ENCODE measurements at regions not wholly inside any gene's neighbourhood (a gene's known extent, or its start where the extent isn't known, plus 50 kb on each side); places are given as distances from the start of the nearest gene placed in this dataset.

- intact Hi-C loops (cut with micrococcal nuclease; ENCODE audit: unreplicated experiment): no loop called here
- no peak for DNase-seq
- Histone ChIP-seq H3K36me3 (ENCODE audit: control insufficient read depth, insufficient read depth, low read length) (no peaks in the 10 kb centered on the region), H3K4me3 (ENCODE audit: low read depth, low read length) (no peak overlapping the region), H3K4me1 (no peaks in the 10 kb centered on the region), H3K9me3 (no peaks in the 10 kb centered on the region), H3K27me3 (replicated peaks; ENCODE audit: control insufficient read depth, insufficient read depth, low read length) (no peaks in the 10 kb centered on the region)
- ChIA-PET CTCF (no interaction called here), POLR2A (no interaction called here)
- Mint-ChIP-seq H3K9me3 (ENCODE audit: unreplicated experiment) (no peaks in the 10 kb centered on the region), H3K4me3 (ENCODE audit: unreplicated experiment) (no peak overlapping the region), H3K36me3 (ENCODE audit: insufficient read depth, unreplicated experiment) (no peaks in the 10 kb centered on the region), H3K4me1 (ENCODE audit: low read depth, unreplicated experiment) (no peaks in the 10 kb centered on the region), H3K27ac (ENCODE audit: unreplicated experiment) (no peak overlapping the region), H3K27me3 (ENCODE audit: insufficient read depth, unreplicated experiment) (no peaks in the 10 kb centered on the region)
- BruUV-seq (replicated peaks): no TSS peak
- TF ChIP-seq CTCF (IDR thresholded peaks at IDR 0.05; ENCODE audit: insufficient read depth in 1 of 2, low read depth in 1 of 2, low read length in 1 of 2, severe bottlenecking in 1 of 2, unreplicated experiment in 1 of 2): no peak
Observed at GRCh38 chr4:32342054-32342453, 1621.9 kb downstream of the PCDH7 start.

DNA sequence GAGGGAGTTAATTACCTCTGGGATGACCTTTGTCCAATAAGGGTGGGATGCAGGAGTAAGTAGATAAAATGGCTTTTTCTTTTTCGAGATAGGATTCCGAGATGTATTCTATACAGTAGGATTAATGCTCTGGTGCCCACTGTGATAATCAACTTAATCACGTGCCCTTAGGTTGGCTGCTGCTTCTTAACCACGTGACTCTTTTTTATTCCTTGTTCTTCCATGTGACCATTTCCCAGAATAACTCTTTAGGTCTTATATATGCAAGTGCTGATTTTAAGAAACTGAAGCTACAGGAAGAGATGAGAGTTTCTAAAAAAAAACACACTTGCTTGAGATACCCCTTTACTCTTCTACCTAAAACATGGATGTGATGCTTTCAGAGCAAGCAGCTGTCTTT lies 1628.9 kb downstream of the PCDH7 start:
- no peaks in the 10 kb centered on the region for H3K36me3 Mint-ChIP-seq (ENCODE audit: insufficient read depth, unreplicated experiment)
- H3K36me3 ChIP-seq (ENCODE audit: control insufficient read depth, insufficient read depth, low read length): no peaks in the 10 kb centered on the region
- H3K27me3 ChIP-seq (replicated peaks; ENCODE audit: control insufficient read depth, insufficient read depth, low read length): no peaks in the 10 kb centered on the region
- H3K27ac Mint-ChIP-seq (ENCODE audit: unreplicated experiment): no peak overlapping the region
- H3K27me3 Mint-ChIP-seq (ENCODE audit: insufficient read depth, unreplicated experiment): no peaks in the 10 kb centered on the region
- H3K4me1 Mint-ChIP-seq (ENCODE audit: low read depth, unreplicated experiment): no peaks in the 10 kb centered on the region
- H3K4me1 ChIP-seq: no peaks in the 10 kb centered on the region
- DNase-seq: no peak
- H3K4me3 ChIP-seq (ENCODE audit: low read depth, low read length): no peak overlapping the region
- ChIA-PET POLR2A (no interaction called here), CTCF (no interaction called here)
- no TSS peak for BruUV-seq (replicated peaks)
- no peak for TF ChIP-seq CTCF (IDR thresholded peaks at IDR 0.05; ENCODE audit: insufficient read depth in 1 of 2, low read depth in 1 of 2, low read length in 1 of 2, severe bottlenecking in 1 of 2, unreplicated experiment in 1 of 2)
- H3K4me3 Mint-ChIP-seq (ENCODE audit: unreplicated experiment): no peak overlapping the region
- no peaks in the 10 kb centered on the region for H3K9me3 ChIP-seq
- no peaks in the 10 kb centered on the region for H3K9me3 Mint-ChIP-seq (ENCODE audit: unreplicated experiment)
- intact Hi-C loops (cut with micrococcal nuclease; ENCODE audit: unreplicated experiment): no loop called here

GRCh38 chr4:32374206-32374605 lies 1654.0 kb downstream of the PCDH7 start:
- H3K36me3 Mint-ChIP-seq (ENCODE audit: insufficient read depth, unreplicated experiment): no peaks in the 10 kb centered on the region
- Histone ChIP-seq H3K36me3 (ENCODE audit: control insufficient read depth, insufficient read depth, low read length) (no peaks in the 10 kb centered on the region), H3K9me3 (no peaks in the 10 kb centered on the region), H3K4me3 (ENCODE audit: low read depth, low read length) (no peak overlapping the region), H3K4me1 (no peaks in the 10 kb centered on the region), H3K27me3 (replicated peaks; ENCODE audit: control insufficient read depth, insufficient read depth, low read length) (no peaks in the 10 kb centered on the region)
- no TSS peak for BruUV-seq (replicated peaks)
- H3K9me3 Mint-ChIP-seq (ENCODE audit: unreplicated experiment): no peaks in the 10 kb centered on the region
- no peaks in the 10 kb centered on the region for H3K27me3 Mint-ChIP-seq (ENCODE audit: insufficient read depth, unreplicated experiment)
- no peak overlapping the region for H3K27ac Mint-ChIP-seq (ENCODE audit: unreplicated experiment)
- TF ChIP-seq CTCF (IDR thresholded peaks at IDR 0.05; ENCODE audit: insufficient read depth in 1 of 2, low read depth in 1 of 2, low read length in 1 of 2, severe bottlenecking in 1 of 2, unreplicated experiment in 1 of 2): no peak
- intact Hi-C loops (cut with micrococcal nuclease; ENCODE audit: unreplicated experiment): no loop called here
- CTCF ChIA-PET: no interaction called here
- no peak overlapping the region for H3K4me3 Mint-ChIP-seq (ENCODE audit: unreplicated experiment)
- no peak for DNase-seq
- H3K4me1 Mint-ChIP-seq (ENCODE audit: low read depth, unreplicated experiment): no peaks in the 10 kb centered on the region
- POLR2A ChIA-PET: no interaction called here

All from Caco-2 (cell line).